ENCODE measurements at regions not wholly inside any gene's neighbourhood (a gene's known extent, or its start where the extent isn't known, plus 50 kb on each side); places are given as distances from the start of the nearest gene placed in this dataset.

GRCh38 chr3:28103861-28104260 lies 137.6 kb upstream of the CMC1 start (continued):
- TF ChIP-seq TCF7L2 (IDR thresholded peaks at IDR 0.05; ENCODE audit: low read depth, low read length) (no peak), ZBTB12 (CRISPR knock-in tag; IDR thresholded peaks at IDR 0.05) (no peak), FOXJ2 (tag; IDR thresholded peaks at IDR 0.05) (no peak), ZNF140 (CRISPR knock-in tag; IDR thresholded peaks at IDR 0.05) (no peak), ZNF407 (IDR thresholded peaks at IDR 0.05; ENCODE audit: low read depth) (no peak)

All from K562 (cell line).